Suprapubic skin (tissue), 3 donors: ENCODE measurements at regions not wholly inside any gene's neighbourhood (a gene's known extent, or its start where the extent isn't known, plus 50 kb on each side); places are given as distances from the start of the nearest gene placed in this dataset.

Experiments used
- EP300 ChIP-seq: sonication (generic); formaldehyde crosslinking; IDR thresholded peaks from one replicate; pipeline ENCODE4 v1.6.1; 2017; ENCODE audit warnings: antibody characterized with exemption
- POLR2A ChIP-seq, 2 donors: fragments of 450-650 bp; IDR thresholded peaks; one replicate each; pipeline ENCODE4 v1.6.1; 2017; ENCODE audit warnings: antibody characterized with exemption in 2 of 2, mild to moderate bottlenecking in 2 of 2, moderate library complexity in 2 of 2
- TF ChIP-seq, protein P1 (sequence below), 2 donors: fragments of 200-600 bp in 1 of 2; fragments of 450-650 bp in 1 of 2; sonication (generic) in 1 of 2; IDR thresholded peaks; one replicate each; pipeline ENCODE4 v1.5.1; 2016 to 2019; ENCODE audit warnings: antibody characterized with exemption in 2 of 2, mild to moderate bottlenecking in 1 of 2, moderate library complexity in 1 of 2

DNA sequence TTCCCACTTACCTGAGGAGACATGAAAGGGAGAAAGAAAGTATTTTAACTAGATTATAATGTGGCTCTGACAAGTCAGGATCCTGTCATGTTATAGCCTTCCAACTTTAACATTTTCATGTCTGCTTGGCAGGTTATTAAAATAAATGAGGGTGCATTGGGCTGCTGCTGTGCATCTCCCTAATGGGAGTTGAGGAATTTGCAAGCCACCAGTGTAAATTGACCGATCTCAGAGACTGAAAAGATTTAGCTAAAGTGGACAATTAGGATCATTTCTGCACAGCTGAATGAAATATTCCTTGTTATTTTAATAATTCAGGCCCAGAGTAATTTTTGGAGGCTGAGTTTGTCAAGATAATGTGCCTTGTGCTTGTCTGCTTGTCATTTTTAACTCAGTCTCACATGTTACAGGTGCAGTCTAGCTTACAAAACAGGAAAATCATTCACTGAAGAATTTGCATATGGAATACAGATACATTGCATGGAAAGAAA lies 366.3 kb upstream of the ADAMTS16 start:
- TF ChIP-seq, protein P1, sequence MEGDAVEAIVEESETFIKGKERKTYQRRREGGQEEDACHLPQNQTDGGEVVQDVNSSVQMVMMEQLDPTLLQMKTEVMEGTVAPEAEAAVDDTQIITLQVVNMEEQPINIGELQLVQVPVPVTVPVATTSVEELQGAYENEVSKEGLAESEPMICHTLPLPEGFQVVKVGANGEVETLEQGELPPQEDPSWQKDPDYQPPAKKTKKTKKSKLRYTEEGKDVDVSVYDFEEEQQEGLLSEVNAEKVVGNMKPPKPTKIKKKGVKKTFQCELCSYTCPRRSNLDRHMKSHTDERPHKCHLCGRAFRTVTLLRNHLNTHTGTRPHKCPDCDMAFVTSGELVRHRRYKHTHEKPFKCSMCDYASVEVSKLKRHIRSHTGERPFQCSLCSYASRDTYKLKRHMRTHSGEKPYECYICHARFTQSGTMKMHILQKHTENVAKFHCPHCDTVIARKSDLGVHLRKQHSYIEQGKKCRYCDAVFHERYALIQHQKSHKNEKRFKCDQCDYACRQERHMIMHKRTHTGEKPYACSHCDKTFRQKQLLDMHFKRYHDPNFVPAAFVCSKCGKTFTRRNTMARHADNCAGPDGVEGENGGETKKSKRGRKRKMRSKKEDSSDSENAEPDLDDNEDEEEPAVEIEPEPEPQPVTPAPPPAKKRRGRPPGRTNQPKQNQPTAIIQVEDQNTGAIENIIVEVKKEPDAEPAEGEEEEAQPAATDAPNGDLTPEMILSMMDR (IDR thresholded peaks at IDR 0.05) = no peak
- TF ChIP-seq POLR2A (IDR thresholded peaks at IDR 0.05) = no peak
- no peak for TF ChIP-seq EP300
